ENCODE measurements at regions not wholly inside any gene's neighbourhood (a gene's known extent, or its start where the extent isn't known, plus 50 kb on each side); places are given as distances from the start of the nearest gene placed in this dataset.

DNA sequence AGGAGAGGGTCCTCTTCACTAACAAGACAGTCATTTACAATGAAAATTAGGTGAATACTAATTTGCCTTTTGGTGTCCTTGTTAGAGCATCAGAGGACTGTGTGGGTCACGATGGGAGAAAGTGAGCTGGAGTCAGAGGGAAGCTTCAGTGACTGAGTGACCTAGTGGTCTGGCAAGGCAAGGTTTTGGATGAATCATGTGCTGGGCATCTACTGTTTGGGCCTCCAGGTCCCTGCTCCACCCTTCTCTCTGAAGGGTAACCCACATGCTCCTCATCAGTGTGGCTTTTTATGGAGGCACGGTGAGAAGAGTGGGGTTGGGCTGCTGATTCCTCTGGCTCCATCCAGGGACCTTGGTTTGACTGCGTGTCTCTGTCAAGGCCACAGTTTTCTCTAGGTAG, 60.5 kb upstream of the EXOC2 start:
- TF ChIP-seq GABPA (IDR thresholded peaks at IDR 0.05; ENCODE audit: low read depth) (no peak), FOS (IDR thresholded peaks at IDR 0.05; ENCODE audit: borderline replicate concordance, extremely low read depth, insufficient read length) (no peak), EZH2 (IDR thresholded peaks at IDR 0.05; ENCODE audit: borderline replicate concordance, control insufficient read depth, low read depth, low read length) (no peak)

Data from GM12878 (cell line).